ENCODE measurements at regions not wholly inside any gene's neighbourhood (a gene's known extent, or its start where the extent isn't known, plus 50 kb on each side); places are given as distances from the start of the nearest gene placed in this dataset.

DNA sequence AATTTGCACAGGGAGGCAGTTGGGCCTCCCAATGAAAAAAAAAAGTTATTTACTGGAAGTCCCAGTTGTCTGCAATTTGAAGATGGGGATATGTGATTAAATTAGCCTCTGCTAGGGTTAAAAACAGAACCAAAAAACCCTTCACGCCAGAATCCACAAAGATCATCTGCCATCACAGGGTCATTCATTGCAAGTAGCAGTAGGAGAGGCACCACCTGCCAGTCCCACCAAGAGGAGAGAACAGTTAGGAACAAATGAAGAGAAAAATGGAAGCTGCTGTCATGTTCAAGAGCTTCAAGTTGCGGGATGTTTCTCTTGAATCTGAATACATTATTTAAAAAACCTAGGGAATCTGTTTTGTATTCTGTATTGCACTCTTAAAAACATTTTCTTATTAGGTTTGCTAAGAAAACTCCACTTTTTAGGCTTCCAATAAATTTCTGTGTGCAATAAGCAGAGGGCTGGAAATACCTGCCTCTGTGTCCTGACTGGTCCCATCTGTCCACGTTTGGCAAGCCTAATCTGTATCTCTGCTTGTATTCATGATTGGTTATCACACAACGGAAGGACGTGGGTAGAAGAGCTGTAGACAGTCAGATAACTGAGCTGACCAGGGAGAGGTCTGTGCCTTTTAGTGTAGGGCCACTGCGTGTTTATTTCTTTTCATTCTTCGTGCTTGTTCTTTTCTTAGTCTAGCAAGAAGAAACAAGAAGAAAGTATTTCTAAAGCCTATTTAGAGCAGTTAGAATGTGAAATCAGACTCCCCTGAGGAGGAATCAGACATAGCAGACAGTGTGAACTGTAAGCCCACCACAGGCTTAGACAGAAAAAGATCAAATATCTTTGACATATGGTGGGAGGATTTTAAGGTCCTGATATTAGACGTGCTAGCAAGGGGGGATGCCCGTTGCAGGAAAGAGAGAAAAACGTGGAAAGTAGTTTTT is 630.6 kb upstream of the SEMA6A start:
- no peak for DNase-seq
- Histone ChIP-seq H3K27ac (no peak overlapping the region), H3K9me3 (no peaks in the 10 kb centered on the region), H3K4me3 (no peak overlapping the region), H3K27me3 (no peaks in the 10 kb centered on the region), H3K36me3 (no peaks in the 10 kb centered on the region), H3K4me1 (no peaks in the 10 kb centered on the region)
- TF ChIP-seq POLR2A (IDR thresholded peaks at IDR 0.05), result no peak
- TF ChIP-seq, protein P1, sequence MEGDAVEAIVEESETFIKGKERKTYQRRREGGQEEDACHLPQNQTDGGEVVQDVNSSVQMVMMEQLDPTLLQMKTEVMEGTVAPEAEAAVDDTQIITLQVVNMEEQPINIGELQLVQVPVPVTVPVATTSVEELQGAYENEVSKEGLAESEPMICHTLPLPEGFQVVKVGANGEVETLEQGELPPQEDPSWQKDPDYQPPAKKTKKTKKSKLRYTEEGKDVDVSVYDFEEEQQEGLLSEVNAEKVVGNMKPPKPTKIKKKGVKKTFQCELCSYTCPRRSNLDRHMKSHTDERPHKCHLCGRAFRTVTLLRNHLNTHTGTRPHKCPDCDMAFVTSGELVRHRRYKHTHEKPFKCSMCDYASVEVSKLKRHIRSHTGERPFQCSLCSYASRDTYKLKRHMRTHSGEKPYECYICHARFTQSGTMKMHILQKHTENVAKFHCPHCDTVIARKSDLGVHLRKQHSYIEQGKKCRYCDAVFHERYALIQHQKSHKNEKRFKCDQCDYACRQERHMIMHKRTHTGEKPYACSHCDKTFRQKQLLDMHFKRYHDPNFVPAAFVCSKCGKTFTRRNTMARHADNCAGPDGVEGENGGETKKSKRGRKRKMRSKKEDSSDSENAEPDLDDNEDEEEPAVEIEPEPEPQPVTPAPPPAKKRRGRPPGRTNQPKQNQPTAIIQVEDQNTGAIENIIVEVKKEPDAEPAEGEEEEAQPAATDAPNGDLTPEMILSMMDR (IDR thresholded peaks at IDR 0.05), result no peak

DNA sequence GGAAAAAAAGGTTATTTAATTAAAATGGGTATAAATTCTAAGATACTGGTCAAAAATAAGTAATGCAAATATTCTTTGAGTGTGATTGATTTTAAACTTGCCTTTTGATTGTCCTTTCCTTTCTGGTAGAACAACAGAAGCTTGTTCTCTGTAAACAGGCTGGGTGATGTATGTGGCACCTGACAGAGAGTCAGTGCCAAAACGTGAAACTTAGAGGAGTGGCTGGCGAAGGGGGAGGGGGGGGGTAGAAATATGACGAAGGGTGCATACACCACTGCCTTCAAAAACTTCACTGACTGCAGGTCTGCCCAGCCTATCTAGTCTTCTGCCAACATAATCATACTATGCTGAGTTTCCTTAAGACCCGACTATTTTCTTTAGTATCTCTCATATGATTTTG is 629.8 kb upstream of the SEMA6A start:
- Histone ChIP-seq H3K9me3 (no peaks in the 10 kb centered on the region), H3K4me3 (no peak overlapping the region), H3K4me1 (no peaks in the 10 kb centered on the region), H3K27ac (no peak overlapping the region), H3K36me3 (no peaks in the 10 kb centered on the region), H3K27me3 (no peaks in the 10 kb centered on the region)
- no peak for DNase-seq
- TF ChIP-seq, protein P1 (IDR thresholded peaks at IDR 0.05), result no peak
- no peak for TF ChIP-seq POLR2A (IDR thresholded peaks at IDR 0.05)

DNA sequence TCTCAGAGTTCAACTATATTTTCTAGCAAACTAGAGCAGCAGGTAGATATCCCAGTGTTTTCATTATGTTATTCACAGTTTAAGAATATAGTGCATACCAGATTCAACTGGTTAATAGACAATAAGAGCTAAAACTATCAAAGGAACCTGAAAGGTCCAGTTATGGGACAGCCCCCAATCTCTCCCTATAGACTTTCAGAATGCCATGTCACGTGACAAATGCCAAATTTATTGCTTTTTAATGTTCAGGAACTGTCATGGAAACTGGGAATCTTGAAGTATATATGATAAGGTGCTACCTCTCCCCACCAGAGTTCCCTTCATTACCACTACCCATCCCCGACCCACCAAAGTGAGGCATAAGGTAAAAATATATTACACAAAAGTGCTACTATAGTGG is 629.0 kb upstream of the SEMA6A start:
- Histone ChIP-seq H3K27ac (no peak overlapping the region), H3K4me3 (no peak overlapping the region), H3K9me3 (no peaks in the 10 kb centered on the region), H3K36me3 (no peaks in the 10 kb centered on the region), H3K4me1 (no peaks in the 10 kb centered on the region), H3K27me3 (no peaks in the 10 kb centered on the region)
- TF ChIP-seq, protein P1 (IDR thresholded peaks at IDR 0.05), result no peak
- TF ChIP-seq POLR2A (IDR thresholded peaks at IDR 0.05), result no peak
- no peak for DNase-seq

DNA sequence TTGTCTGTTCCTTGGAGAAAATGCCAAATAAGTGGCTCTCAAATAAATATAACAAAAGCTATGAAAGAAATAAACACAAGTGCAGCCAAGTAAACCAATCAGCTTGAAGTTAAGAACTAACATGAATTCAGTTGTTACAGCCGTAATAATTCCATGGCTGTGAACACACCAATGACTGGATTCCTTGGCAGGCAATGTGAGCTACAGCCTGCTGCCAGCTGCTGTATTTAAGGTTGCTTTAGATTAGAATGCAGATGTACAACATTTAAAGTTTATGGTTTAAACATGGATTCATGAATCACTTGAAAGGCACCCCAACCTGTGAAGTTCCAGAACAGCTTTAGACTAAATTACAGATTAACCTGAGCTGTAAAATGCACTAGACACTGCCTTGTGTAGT is 626.4 kb upstream of the SEMA6A start:
- Histone ChIP-seq H3K4me1 (no peaks in the 10 kb centered on the region), H3K36me3 (no peaks in the 10 kb centered on the region), H3K9me3 (no peaks in the 10 kb centered on the region), H3K27me3 (no peaks in the 10 kb centered on the region), H3K4me3 (no peak overlapping the region), H3K27ac (no peak overlapping the region)
- no peak for DNase-seq
- TF ChIP-seq, protein P1 (IDR thresholded peaks at IDR 0.05), result no peak
- no peak for TF ChIP-seq POLR2A (IDR thresholded peaks at IDR 0.05)

DNA sequence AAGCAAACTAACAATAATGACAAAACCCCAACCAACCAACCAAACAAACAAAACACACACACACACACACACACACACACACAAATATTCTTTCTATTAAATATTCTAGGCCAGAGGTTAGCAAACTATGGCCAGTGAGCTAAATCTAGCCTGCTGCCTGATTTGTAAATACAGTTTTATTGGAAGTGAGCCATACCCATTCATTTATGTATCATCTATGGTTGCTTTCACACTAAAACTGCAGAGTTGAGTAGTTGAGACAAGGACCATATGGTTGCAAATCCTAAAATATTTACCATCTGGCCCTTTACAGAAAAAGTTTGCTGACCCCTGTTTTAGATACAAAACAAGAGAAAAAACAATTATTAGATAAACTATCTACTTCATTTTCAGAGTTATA is 620.5 kb upstream of the SEMA6A start:
- Histone ChIP-seq H3K27me3 (no peaks in the 10 kb centered on the region), H3K4me1 (no peaks in the 10 kb centered on the region), H3K4me3 (no peak overlapping the region), H3K9me3 (no peaks in the 10 kb centered on the region), H3K27ac (no peak overlapping the region), H3K36me3 (no peaks in the 10 kb centered on the region)
- TF ChIP-seq, protein P1 (IDR thresholded peaks at IDR 0.05), result no peak
- no peak for TF ChIP-seq POLR2A (IDR thresholded peaks at IDR 0.05)
- no peak for DNase-seq

Data from Peyer's patch (tissue), 4 donors.